Astrocyte of the spinal cord (primary cell): ENCODE measurements at regions not wholly inside any gene's neighbourhood (a gene's known extent, or its start where the extent isn't known, plus 50 kb on each side); places are given as distances from the start of the nearest gene placed in this dataset.

Experiments
- DNase-seq: peaks from one replicate; pipeline ENCODE4 v3.0.0; 2011; ENCODE audit warnings: low read depth, low spot score
- H3K4me3 ChIP-seq: 2 replicates; pipeline ENCODE4 v1.5.1; 2011; ENCODE audit warnings: low read depth, mild to moderate bottlenecking, low read length, moderate library complexity
- CTCF ChIP-seq: IDR thresholded peaks from 2 replicates; pipeline ENCODE4 v1.5.1; 2012; ENCODE audit warnings: low read depth, mild to moderate bottlenecking, low read length, inconsistent platforms
- in situ Hi-C: cut with HindIII; loops from 2 replicates; pipeline ENCODE4 v1.10.0; 2017; ENCODE audit warnings: low sequenced_read_pairs

GRCh38 chr17:77352441-77352840 lies 211.7 kb downstream of the SEC14L1 start:
- DNase-seq = no peak
- TF ChIP-seq CTCF = no peak
- H3K4me3 ChIP-seq = no peak overlapping the region
- in situ Hi-C loops = no loop called here

- DNase-seq = no peak
- no peak overlapping the region for H3K4me3 ChIP-seq
- in situ Hi-C loops = no loop called here
- TF ChIP-seq CTCF = no peak
Measured at GRCh38 chr17:77352996-77353395, 212.2 kb downstream of the SEC14L1 start.

- in situ Hi-C loops = no loop called here
- TF ChIP-seq CTCF = no peak
- no peak for DNase-seq
- H3K4me3 ChIP-seq = no peak overlapping the region
Measured at GRCh38 chr17:77353684-77354419, 213.1 kb downstream of the SEC14L1 start.

- no peak for DNase-seq
- H3K4me3 ChIP-seq = no peak overlapping the region
- in situ Hi-C loops = no loop called here
- TF ChIP-seq CTCF = no peak
Measured at GRCh38 chr17:77354420-77354669, 213.6 kb downstream of the SEC14L1 start.

GRCh38 chr17:77354670-77355455 lies 214.1 kb downstream of the SEC14L1 start:
- TF ChIP-seq CTCF = no peak
- in situ Hi-C loops = no loop called here
- H3K4me3 ChIP-seq = no peak overlapping the region
- peak; percentile 73 for DNase-seq

GRCh38 chr17:77356109-77356689 lies 215.4 kb downstream of the SEC14L1 start:
- no peak overlapping the region for H3K4me3 ChIP-seq
- no peak for TF ChIP-seq CTCF
- no peak for DNase-seq
- in situ Hi-C loops = no loop called here
